ENCODE measurements at regions not wholly inside any gene's neighbourhood (a gene's known extent, or its start where the extent isn't known, plus 50 kb on each side); places are given as distances from the start of the nearest gene placed in this dataset.

DNA sequence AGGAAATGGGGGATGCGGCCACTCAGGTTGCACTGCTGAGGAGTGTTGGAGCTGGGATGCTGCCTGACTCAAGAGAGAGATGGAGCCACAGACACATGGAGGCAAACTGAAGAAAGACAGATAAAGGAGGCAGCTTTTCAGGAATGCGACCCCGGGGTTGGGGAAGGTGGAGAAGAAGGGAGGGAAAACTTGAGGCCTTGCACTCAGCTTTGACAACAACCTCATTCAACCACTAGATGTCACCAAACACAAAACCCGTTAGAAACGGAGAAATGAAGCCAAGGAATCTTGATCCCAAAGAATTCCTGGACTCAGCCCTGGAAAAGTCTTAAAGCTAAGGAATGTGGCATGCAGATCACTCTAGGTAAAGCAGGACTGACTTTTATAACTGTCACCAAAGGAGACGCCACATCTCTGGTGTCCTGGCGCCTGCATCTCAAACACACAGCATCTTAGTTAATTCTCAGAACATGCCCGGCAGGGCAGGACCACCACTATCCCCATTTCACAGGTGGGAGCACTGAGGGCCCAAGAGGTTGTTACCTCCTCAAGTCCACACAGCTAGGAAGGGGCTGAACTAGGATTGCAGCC is 59.6 kb upstream of the LMCD1 start:
- DNase-seq (ENCODE audit: low read depth) = peak; percentile 86
- TF ChIP-seq, protein P1, sequence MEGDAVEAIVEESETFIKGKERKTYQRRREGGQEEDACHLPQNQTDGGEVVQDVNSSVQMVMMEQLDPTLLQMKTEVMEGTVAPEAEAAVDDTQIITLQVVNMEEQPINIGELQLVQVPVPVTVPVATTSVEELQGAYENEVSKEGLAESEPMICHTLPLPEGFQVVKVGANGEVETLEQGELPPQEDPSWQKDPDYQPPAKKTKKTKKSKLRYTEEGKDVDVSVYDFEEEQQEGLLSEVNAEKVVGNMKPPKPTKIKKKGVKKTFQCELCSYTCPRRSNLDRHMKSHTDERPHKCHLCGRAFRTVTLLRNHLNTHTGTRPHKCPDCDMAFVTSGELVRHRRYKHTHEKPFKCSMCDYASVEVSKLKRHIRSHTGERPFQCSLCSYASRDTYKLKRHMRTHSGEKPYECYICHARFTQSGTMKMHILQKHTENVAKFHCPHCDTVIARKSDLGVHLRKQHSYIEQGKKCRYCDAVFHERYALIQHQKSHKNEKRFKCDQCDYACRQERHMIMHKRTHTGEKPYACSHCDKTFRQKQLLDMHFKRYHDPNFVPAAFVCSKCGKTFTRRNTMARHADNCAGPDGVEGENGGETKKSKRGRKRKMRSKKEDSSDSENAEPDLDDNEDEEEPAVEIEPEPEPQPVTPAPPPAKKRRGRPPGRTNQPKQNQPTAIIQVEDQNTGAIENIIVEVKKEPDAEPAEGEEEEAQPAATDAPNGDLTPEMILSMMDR (IDR thresholded peaks at IDR 0.05; ENCODE audit: low read length, missing control alignments) = peak; percentile 80

DNA sequence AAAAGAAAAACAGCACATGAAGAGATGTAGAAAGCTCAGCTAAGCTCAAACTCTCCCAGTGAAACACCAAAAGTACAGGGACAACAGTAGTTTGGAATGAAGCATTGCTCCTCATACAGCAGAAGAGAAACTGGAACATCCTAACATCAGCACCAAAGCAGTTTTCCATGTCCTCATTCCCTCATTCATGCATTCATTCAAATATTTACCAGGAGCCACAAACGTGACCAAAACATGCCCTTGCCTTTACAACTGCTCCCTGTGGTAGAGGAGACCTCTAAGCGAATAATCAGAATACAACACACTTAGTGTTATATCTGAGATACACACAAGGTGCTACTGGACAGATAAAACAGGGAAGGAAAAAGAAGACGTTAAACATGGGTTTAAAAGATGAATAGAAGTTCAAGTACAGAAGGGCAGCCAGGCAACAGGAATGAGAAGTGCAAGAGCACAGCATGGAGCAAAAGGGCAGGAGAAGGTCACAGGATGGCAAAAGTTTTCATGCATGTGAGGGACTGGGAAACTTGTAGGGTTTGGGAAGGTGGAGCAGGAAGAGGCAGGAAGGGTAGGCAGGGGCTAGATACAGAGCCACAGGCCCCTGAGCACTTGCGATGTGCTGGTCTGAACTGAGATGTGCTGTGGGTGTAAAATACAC is 58.5 kb upstream of the LMCD1 start:
- TF ChIP-seq, protein P1 (IDR thresholded peaks at IDR 0.05; ENCODE audit: low read length, missing control alignments) = no peak
- no peak overlapping the region for H3K4me3 ChIP-seq (replicated peaks; ENCODE audit: low read depth, low read length)
- DNase-seq (ENCODE audit: low read depth) = peak; percentile 18

More for the DNA sequence above, 59.6 kb upstream of the LMCD1 start:
- no peak overlapping the region for H3K4me3 ChIP-seq (replicated peaks; ENCODE audit: low read depth, low read length)

DNA sequence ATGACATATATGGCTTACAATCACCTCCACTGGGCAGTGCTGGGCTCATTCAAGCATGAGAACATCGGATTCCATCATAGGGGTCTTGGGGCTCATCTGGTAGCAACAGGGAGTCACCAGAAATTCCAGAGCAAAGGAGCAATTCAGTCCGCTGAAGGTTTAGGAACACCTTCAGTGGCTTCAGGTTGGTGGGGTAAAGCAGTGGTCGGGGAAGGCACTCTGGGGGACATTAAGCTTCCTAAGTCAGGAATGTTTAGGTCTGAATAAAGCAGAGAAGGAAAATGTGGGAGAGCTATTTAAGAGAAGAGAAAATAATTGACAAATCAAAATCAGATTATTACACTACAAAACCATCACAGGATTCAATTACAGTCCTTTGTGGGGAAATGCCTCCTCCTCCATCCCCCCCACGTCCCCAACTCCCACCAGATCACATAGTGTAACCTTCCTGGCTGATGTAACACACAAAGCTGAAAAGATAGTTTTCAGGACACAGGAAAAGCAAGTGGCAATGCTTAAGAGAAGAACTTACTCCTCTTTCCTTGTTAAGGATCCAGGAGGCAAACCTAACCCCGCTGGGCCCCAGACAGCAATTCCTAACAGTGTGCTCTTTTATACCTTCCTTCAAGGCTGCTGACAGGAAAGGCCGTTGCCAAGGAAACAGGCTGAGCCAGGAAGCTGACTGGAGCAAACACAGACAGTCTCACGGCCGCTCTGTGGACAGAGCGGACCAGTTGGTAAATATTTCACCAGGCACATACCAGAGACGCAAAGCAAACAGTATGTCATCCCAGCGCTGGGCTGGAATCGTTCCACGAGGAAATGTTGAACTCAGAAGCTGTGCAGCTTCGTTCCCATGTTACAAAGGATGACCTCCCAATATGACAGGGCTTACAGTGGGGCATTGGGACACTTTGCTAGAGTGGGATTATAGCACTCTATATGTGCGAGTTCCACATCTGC is 57.5 kb upstream of the LMCD1 start:
- peak; percentile 100 for DNase-seq (ENCODE audit: low read depth)
- TF ChIP-seq, protein P1 (IDR thresholded peaks at IDR 0.05; ENCODE audit: low read length, missing control alignments) = no peak

DNA sequence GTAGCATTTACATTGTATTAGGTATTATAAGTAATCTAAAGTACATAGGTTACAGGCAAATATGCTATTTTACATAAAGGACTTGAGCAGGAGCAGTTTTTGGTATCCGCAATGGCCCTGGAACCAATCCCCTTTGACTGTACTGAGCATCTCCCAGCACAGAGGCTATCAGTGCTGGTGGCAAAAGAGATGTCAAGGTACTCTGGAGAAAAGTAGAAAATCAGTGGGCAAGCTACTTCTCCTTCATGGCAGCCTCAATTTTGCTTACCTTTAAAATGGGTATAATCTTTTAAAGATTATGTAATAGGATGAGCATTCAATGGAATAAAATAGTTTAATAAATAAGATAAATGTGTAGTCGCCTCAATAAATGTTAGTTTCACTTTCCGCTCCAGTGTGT is 56.7 kb upstream of the LMCD1 start:
- no peak for DNase-seq (ENCODE audit: low read depth)
- no peak overlapping the region for H3K4me3 ChIP-seq (replicated peaks; ENCODE audit: low read depth, low read length)
- TF ChIP-seq, protein P1 (IDR thresholded peaks at IDR 0.05; ENCODE audit: low read length, missing control alignments) = no peak

More for the DNA sequence above, 57.5 kb upstream of the LMCD1 start:
- H3K4me3 ChIP-seq (replicated peaks; ENCODE audit: low read depth, low read length) = peak overlapping the region; percentile 18

DNA sequence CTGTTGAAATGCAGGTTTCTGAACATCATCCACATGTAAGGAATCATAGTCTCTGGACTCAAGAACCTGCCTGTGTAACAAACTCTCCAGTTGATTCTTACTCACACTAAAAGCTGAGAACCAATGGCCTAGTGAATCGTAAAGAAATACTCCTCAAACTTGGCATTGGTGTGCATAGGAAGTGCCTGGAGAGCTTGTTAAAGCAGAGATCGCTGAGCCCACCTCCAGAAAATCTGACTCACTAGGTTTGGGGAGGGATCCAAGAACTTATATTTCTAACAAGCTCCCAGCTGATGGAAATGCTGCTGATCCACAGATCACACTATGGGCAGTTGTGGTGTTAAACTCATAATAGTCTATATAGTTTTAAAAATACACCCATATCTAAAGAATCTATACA is 55.8 kb upstream of the LMCD1 start:
- TF ChIP-seq, protein P1 (IDR thresholded peaks at IDR 0.05; ENCODE audit: low read length, missing control alignments) = no peak
- no peak overlapping the region for H3K4me3 ChIP-seq (replicated peaks; ENCODE audit: low read depth, low read length)
- peak; percentile 98 for DNase-seq (ENCODE audit: low read depth)

DNA sequence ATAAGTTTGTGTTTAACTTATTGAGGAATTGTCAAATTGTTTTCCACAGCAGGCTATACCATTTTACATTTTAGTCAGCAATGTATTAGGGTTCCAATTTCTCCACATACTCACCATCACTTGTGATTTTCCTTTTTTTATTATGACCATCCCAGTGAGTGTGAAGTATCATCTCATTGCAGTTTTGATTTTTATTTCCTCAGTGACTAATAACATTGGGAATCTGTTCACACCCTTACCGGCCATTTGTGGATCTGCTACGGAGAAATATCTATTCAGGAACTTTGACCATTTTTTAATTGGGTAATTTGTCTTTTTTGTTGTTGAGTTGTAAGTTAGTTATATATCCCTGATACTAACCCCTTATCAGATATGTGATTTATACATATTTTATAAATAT is 54.8 kb upstream of the LMCD1 start:
- H3K4me3 ChIP-seq (replicated peaks; ENCODE audit: low read depth, low read length) = no peak overlapping the region
- no peak for DNase-seq (ENCODE audit: low read depth)
- TF ChIP-seq, protein P1 (IDR thresholded peaks at IDR 0.05; ENCODE audit: low read length, missing control alignments) = no peak
